8988T (cell line): ENCODE measurements at regions not wholly inside any gene's neighbourhood (a gene's known extent, or its start where the extent isn't known, plus 50 kb on each side); places are given as distances from the start of the nearest gene placed in this dataset.

Experiments used
- DNase-seq: peaks from one replicate; pipeline ENCODE4 v3.0.0; 2011

GRCh38 chr10:118537623-118538022 lies 57.8 kb downstream of the PRLHR start:
- no peak for DNase-seq

- no peak for DNase-seq
Measured at GRCh38 chr10:118534136-118534535, 61.3 kb downstream of the PRLHR start.

GRCh38 chr10:118531105-118531852 lies 64.2 kb downstream of the PRLHR start:
- no peak for DNase-seq

- no peak for DNase-seq
Measured at GRCh38 chr10:118528426-118528825, 67.0 kb downstream of the PRLHR start.

- DNase-seq = no peak
Measured at GRCh38 chr10:118523775-118524174, 71.7 kb downstream of the PRLHR start.

- no peak for DNase-seq
Measured at GRCh38 chr10:118522791-118523498, 72.5 kb downstream of the PRLHR start.

- DNase-seq = no peak
Measured at GRCh38 chr10:118521415-118522117, 73.9 kb downstream of the PRLHR start.

- DNase-seq = no peak
Measured at GRCh38 chr10:118520116-118520742, 75.2 kb downstream of the PRLHR start.

GRCh38 chr10:118518095-118518494 lies 77.4 kb downstream of the PRLHR start:
- DNase-seq = no peak

- no peak for DNase-seq
Measured at GRCh38 chr10:118516716-118517115, 78.7 kb downstream of the PRLHR start.

GRCh38 chr10:118513174-118513573 lies 82.3 kb downstream of the PRLHR start:
- DNase-seq = no peak

- DNase-seq = no peak
Measured at GRCh38 chr10:118511711-118512110, 83.7 kb downstream of the PRLHR start.

- DNase-seq = no peak
Measured at GRCh38 chr10:118508863-118509262, 86.6 kb downstream of the PRLHR start.

- no peak for DNase-seq
Measured at GRCh38 chr10:118508355-118508754, 87.1 kb downstream of the PRLHR start.

GRCh38 chr10:118506671-118507590 lies 88.5 kb downstream of the PRLHR start:
- DNase-seq = no peak

GRCh38 chr10:118505363-118505762 lies 90.1 kb downstream of the PRLHR start:
- no peak for DNase-seq

GRCh38 chr10:118504467-118505205 lies 90.8 kb downstream of the PRLHR start:
- DNase-seq = no peak

- no peak for DNase-seq
Measured at GRCh38 chr10:118504044-118504443, 91.4 kb downstream of the PRLHR start.

- no peak for DNase-seq
Measured at GRCh38 chr10:118503192-118503591, 92.3 kb downstream of the PRLHR start.

- no peak for DNase-seq
Measured at GRCh38 chr10:118501637-118502440, 93.6 kb downstream of the PRLHR start.

GRCh38 chr10:118501171-118501570 lies 94.3 kb downstream of the PRLHR start:
- DNase-seq = no peak
